Stimulated activated CD4-positive, alpha-beta T cell treated with anti-CD3 and anti-CD28 coated beads, Interleukin-2, amount 100 ng/mL, for 4 hours (primary cell): ENCODE measurements at regions not wholly inside any gene's neighbourhood (a gene's known extent, or its start where the extent isn't known, plus 50 kb on each side); places are given as distances from the start of the nearest gene placed in this dataset.
A peak's percentile ranks its signal among the peaks of the same experiment; 100 is the strongest.

Experiments
- DNase-seq: peaks from one replicate; pipeline ENCODE4 v3.0.0-alpha.2; 2020; ENCODE audit warnings: low read depth

- DNase-seq, result no peak
Measured at GRCh38 chr4:23533859-23534258, 356.0 kb downstream of the PPARGC1A start.

- DNase-seq, result no peak
Measured at GRCh38 chr4:23516716-23517115, 373.1 kb downstream of the PPARGC1A start.

- no peak for DNase-seq
Measured at GRCh38 chr4:23504083-23504482, 385.8 kb downstream of the PPARGC1A start.

GRCh38 chr4:23500894-23501449, 388.9 kb downstream of the PPARGC1A start:
- no peak for DNase-seq

- DNase-seq, result no peak
Measured at GRCh38 chr4:23485801-23486200, 404.0 kb downstream of the PPARGC1A start.

GRCh38 chr4:23484689-23485088, 405.2 kb downstream of the PPARGC1A start:
- DNase-seq, result no peak

GRCh38 chr4:23483320-23483960, 406.4 kb downstream of the PPARGC1A start:
- no peak for DNase-seq

GRCh38 chr4:23481566-23481965, 408.3 kb downstream of the PPARGC1A start:
- DNase-seq, result no peak

- DNase-seq, result no peak
Measured at GRCh38 chr4:23477905-23478304, 411.9 kb downstream of the PPARGC1A start.

- no peak for DNase-seq
Measured at GRCh38 chr4:23476515-23477090, 413.2 kb downstream of the PPARGC1A start.

GRCh38 chr4:23463071-23463470, 426.8 kb downstream of the PPARGC1A start:
- DNase-seq, result no peak

- no peak for DNase-seq
Measured at GRCh38 chr4:23458054-23458453, 431.8 kb downstream of the PPARGC1A start.

- no peak for DNase-seq
Measured at GRCh38 chr4:23456864-23457263, 433.0 kb downstream of the PPARGC1A start.

- no peak for DNase-seq
Measured at GRCh38 chr4:23455456-23456158, 434.2 kb downstream of the PPARGC1A start.

- no peak for DNase-seq
Measured at GRCh38 chr4:23441530-23442069, 448.2 kb downstream of the PPARGC1A start.

- no peak for DNase-seq
Measured at GRCh38 chr4:23438764-23439163, 451.1 kb downstream of the PPARGC1A start.

GRCh38 chr4:23429497-23429896, 460.4 kb downstream of the PPARGC1A start:
- DNase-seq, result no peak

- no peak for DNase-seq
Measured at GRCh38 chr4:23425570-23425969, 464.3 kb downstream of the PPARGC1A start.

GRCh38 chr4:23423540-23423939, 466.3 kb downstream of the PPARGC1A start:
- no peak for DNase-seq

- no peak for DNase-seq
Measured at GRCh38 chr4:23422878-23423277, 467.0 kb downstream of the PPARGC1A start.

- no peak for DNase-seq
Measured at GRCh38 chr4:23413631-23414030, 476.2 kb downstream of the PPARGC1A start.

- no peak for DNase-seq
Measured at GRCh38 chr4:23412701-23413100, 477.1 kb downstream of the PPARGC1A start.

- DNase-seq, result peak; percentile 1
Measured at GRCh38 chr4:23408913-23409312, 480.9 kb downstream of the PPARGC1A start.
